ENCODE measurements at regions not wholly inside any gene's neighbourhood (a gene's known extent, or its start where the extent isn't known, plus 50 kb on each side); places are given as distances from the start of the nearest gene placed in this dataset.
A peak's percentile ranks its signal among the peaks of the same experiment; 100 is the strongest.
"Not testable (repeated sequence)": the region's sequence is repeated elsewhere in the genome, so short reads cannot be mapped to it uniquely, and the experiment has no call there.

DNA sequence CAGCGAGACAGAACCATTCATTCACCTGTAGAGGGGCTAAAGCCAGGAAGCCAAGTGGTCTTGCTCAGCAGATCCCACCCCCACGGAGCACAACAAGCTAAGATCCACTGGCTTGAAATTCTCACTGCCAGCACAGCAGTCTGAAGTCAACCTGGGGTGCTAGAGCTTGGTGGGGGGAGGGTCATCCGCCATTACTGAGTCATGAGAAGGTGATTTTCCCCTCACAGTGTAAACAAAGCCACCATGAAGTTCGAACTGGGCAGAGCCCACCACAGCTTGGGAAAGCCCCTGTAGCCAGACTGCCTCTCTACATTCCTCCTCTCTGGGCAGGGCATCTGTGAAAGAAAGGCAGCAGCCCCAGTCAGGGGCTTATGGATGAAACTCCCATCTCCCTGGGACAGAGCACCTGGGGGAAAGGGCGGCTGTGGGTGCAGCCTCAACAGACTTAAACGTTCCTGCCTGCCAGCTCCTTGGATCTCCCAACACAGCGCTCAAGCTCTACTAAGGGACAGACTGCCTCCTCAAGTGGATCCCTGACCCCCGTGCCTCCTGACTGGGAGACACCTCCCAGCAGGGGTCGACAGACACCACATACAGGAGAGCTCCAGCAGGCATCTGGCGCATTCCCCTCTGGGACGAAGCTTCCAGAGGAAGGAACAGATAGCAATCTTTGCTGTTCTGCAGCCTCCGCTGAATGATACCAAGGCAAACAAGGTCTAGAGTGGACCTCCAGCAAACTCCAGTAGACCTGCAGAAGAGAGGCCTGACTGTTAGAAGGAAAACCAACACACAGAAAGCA is 179.0 kb upstream of the KLF7 start:
- not testable (repeated sequence) for H3K4me3 Mint-ChIP-seq; H3K27ac Mint-ChIP-seq; H3K27me3 Mint-ChIP-seq; DNase-seq (ENCODE audit: low spot score in 2 of 2); H3K4me1 Mint-ChIP-seq; ATAC-seq (ENCODE audit: low read depth); H3K9me3 Mint-ChIP-seq
- H3K36me3 Mint-ChIP-seq: peaks cover 15% of the 10 kb centered on the region

- H3K9me3 Mint-ChIP-seq: peaks cover 8% of the 10 kb centered on the region
- H3K27ac Mint-ChIP-seq: no peak overlapping the region
These were observed 178.6 kb upstream of the CREB1 start for GRCh38 chr2:207351171-207351570.

DNA sequence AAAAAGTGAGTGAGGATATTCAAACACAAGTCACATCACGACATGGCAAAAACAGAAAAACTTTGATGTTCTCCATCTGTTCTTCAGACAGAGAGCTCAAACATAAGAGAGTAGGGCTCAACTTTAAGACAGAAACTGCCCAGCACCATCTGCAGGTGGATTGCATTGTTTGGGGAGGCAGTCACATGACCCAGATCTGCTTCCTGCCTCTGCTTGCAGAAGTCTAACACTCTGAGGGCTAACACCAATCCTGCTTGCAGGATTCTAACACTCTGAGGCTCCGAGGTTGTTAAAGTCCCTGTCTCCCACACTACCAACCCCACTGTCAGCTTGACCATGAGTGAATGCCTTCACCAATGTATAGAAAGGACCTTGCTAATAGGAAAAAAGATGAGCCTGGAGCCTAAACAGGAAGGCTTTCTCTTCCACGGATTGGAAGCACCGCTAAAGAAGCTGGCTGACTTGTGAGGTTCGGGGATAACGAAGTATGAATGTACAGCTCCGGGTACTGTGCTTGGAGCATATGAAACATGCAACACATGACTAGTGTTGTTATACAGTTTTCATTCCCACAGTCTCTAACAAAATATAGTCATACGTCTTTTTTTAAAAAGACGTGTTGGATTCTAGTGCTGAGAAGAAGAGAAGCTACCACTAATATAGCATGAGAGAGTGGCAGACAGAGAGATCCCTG is 176.6 kb upstream of the CREB1 start:
- Mint-ChIP-seq H3K4me1 (peaks cover 6% of the 10 kb centered on the region), H3K36me3 (peaks cover 2% of the 10 kb centered on the region), H3K27me3 (no peaks in the 10 kb centered on the region), H3K27ac (no peak overlapping the region), H3K9me3 (no peaks in the 10 kb centered on the region), H3K4me3 (no peak overlapping the region)
- ATAC-seq (ENCODE audit: low read depth) (peak; percentile 92), DNase-seq (ENCODE audit: low spot score in 2 of 2) (no peak)

More at GRCh38 chr2:207351171-207351570, 178.6 kb upstream of the CREB1 start:
- Mint-ChIP-seq H3K36me3 (peaks cover 8% of the 10 kb centered on the region), H3K4me1 (peaks cover 6% of the 10 kb centered on the region), H3K4me3 (no peak overlapping the region), H3K27me3 (no peaks in the 10 kb centered on the region)
- no peak for ATAC-seq (ENCODE audit: low read depth)
- no peak for DNase-seq (ENCODE audit: low spot score in 2 of 2)

- DNase-seq (ENCODE audit: low spot score in 2 of 2) (no peak), ATAC-seq (ENCODE audit: low read depth) (no peak)
- H3K27ac Mint-ChIP-seq: no peak overlapping the region
- peaks cover 6% of the 10 kb centered on the region for H3K4me1 Mint-ChIP-seq
- H3K4me3 Mint-ChIP-seq: no peak overlapping the region
- no peaks in the 10 kb centered on the region for H3K27me3 Mint-ChIP-seq
- H3K36me3 Mint-ChIP-seq: peaks cover 2% of the 10 kb centered on the region
- no peaks in the 10 kb centered on the region for H3K9me3 Mint-ChIP-seq
These were observed 175.9 kb upstream of the CREB1 start for GRCh38 chr2:207353836-207354235.

GRCh38 chr2:207354462-207354861 is 175.3 kb upstream of the CREB1 start:
- Mint-ChIP-seq H3K36me3 (peaks cover 2% of the 10 kb centered on the region), H3K9me3 (no peaks in the 10 kb centered on the region), H3K27me3 (no peaks in the 10 kb centered on the region), H3K27ac (no peak overlapping the region), H3K4me1 (peaks cover 6% of the 10 kb centered on the region), H3K4me3 (no peak overlapping the region)
- DNase-seq (ENCODE audit: low spot score in 2 of 2): no peak
- no peak for ATAC-seq (ENCODE audit: low read depth)

GRCh38 chr2:207356567-207356966 is 173.2 kb upstream of the CREB1 start:
- H3K4me1 Mint-ChIP-seq: peaks cover 6% of the 10 kb centered on the region
- H3K27me3 Mint-ChIP-seq: no peaks in the 10 kb centered on the region
- no peak overlapping the region for H3K27ac Mint-ChIP-seq
- no peaks in the 10 kb centered on the region for H3K9me3 Mint-ChIP-seq
- H3K36me3 Mint-ChIP-seq: no peaks in the 10 kb centered on the region
- ATAC-seq (ENCODE audit: low read depth) (no peak), DNase-seq (ENCODE audit: low spot score in 2 of 2) (no peak)
- H3K4me3 Mint-ChIP-seq: no peak overlapping the region

- no peak for ATAC-seq (ENCODE audit: low read depth)
- H3K4me3 Mint-ChIP-seq: no peak overlapping the region
- H3K27me3 Mint-ChIP-seq: no peaks in the 10 kb centered on the region
- H3K4me1 Mint-ChIP-seq: peaks cover 6% of the 10 kb centered on the region
- DNase-seq (ENCODE audit: low spot score in 2 of 2): no peak
- no peaks in the 10 kb centered on the region for H3K36me3 Mint-ChIP-seq
- no peaks in the 10 kb centered on the region for H3K9me3 Mint-ChIP-seq
- H3K27ac Mint-ChIP-seq: no peak overlapping the region
These were observed 172.5 kb upstream of the CREB1 start for GRCh38 chr2:207357216-207357615.

GRCh38 chr2:207362716-207363115 is 167.0 kb upstream of the CREB1 start:
- Mint-ChIP-seq H3K4me1 (no peaks in the 10 kb centered on the region), H3K4me3 (no peak overlapping the region), H3K9me3 (no peaks in the 10 kb centered on the region), H3K36me3 (peaks cover 1% of the 10 kb centered on the region), H3K27me3 (no peaks in the 10 kb centered on the region), H3K27ac (no peak overlapping the region)
- ATAC-seq (ENCODE audit: low read depth): no peak
- DNase-seq (ENCODE audit: low spot score in 2 of 2): no peak

GRCh38 chr2:207363761-207364290 is 165.9 kb upstream of the CREB1 start:
- H3K36me3 Mint-ChIP-seq: peaks cover 1% of the 10 kb centered on the region
- DNase-seq (ENCODE audit: low spot score in 2 of 2) (no peak), ATAC-seq (ENCODE audit: low read depth) (no peak)
- H3K27me3 Mint-ChIP-seq: no peaks in the 10 kb centered on the region
- H3K27ac Mint-ChIP-seq: no peak overlapping the region
- H3K4me3 Mint-ChIP-seq: no peak overlapping the region
- H3K9me3 Mint-ChIP-seq: no peaks in the 10 kb centered on the region
- H3K4me1 Mint-ChIP-seq: no peaks in the 10 kb centered on the region

DNA sequence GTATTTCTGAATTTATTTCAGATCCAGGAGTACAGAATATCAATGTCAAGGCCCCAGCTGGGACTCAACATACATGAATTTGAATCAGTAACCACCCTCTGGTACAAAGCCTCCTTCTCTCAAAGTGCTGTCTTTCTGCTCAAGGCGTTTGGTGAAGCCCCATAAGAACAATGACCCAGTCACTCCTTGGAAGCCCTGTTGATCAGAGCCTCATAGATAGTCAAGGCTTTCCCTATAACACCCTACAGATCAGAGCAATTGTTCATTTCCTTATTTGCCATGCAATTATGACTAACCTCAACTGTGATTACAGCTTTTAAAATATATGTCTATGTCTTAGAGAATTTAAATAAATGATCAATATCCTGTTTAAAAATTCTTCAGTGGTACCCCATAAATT is 159.1 kb upstream of the CREB1 start:
- DNase-seq (ENCODE audit: low spot score in 2 of 2): no peak
- Mint-ChIP-seq H3K4me1 (no peaks in the 10 kb centered on the region), H3K27ac (no peak overlapping the region), H3K4me3 (no peak overlapping the region), H3K36me3 (peaks cover 6% of the 10 kb centered on the region), H3K9me3 (peaks cover 7% of the 10 kb centered on the region), H3K27me3 (no peaks in the 10 kb centered on the region)
- ATAC-seq (ENCODE audit: low read depth): no peak

DNA sequence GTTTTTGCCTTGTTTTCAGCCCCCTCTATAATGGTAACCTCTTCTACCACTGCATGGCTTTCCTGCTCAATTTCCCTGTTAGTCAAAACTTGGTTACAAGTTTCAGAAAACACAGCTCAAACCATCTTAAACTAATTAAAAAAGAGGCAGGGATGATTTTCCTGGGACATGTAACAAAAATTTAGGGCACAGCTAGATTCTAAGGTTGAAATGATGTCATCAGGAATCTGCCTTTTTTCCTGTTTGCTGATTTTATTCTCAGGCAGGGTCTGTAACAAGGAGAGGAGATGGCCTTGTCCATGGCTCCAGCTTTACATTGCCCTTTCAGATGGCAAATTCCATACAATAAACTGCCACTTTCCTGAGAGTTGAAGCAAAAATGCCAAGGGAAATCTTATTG is 157.9 kb upstream of the CREB1 start:
- H3K36me3 Mint-ChIP-seq: peaks cover 6% of the 10 kb centered on the region

DNA sequence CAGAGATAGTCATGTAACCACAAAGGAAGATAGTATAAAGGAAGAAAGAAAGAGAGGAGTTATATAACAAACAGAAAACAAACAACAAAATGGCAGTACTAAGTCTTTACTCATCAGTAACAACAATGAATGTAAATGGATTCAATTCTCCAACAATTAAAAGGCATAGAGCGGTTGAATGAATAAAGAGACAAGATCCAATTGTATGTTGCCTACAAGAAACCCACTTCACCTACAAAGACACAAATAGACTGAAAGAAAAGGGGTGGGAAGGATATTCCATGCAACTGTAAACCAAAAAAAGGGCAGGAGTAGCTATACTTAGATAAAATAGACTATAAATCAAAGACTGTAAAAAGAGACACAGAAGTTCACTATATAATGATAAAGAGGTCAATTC is 157.3 kb upstream of the CREB1 start:
- DNase-seq (ENCODE audit: low spot score in 2 of 2) (no peak), ATAC-seq (ENCODE audit: low read depth) (no peak)
- H3K27ac Mint-ChIP-seq: no peak overlapping the region
- H3K4me1 Mint-ChIP-seq: no peaks in the 10 kb centered on the region
- H3K27me3 Mint-ChIP-seq: no peaks in the 10 kb centered on the region
- peaks cover 6% of the 10 kb centered on the region for H3K36me3 Mint-ChIP-seq
- peaks cover 7% of the 10 kb centered on the region for H3K9me3 Mint-ChIP-seq
- H3K4me3 Mint-ChIP-seq: no peak overlapping the region

More for the DNA sequence above, 157.9 kb upstream of the CREB1 start:
- Mint-ChIP-seq H3K4me1 (no peaks in the 10 kb centered on the region), H3K27ac (no peak overlapping the region), H3K4me3 (no peak overlapping the region), H3K9me3 (peaks cover 7% of the 10 kb centered on the region), H3K27me3 (no peaks in the 10 kb centered on the region)
- DNase-seq (ENCODE audit: low spot score in 2 of 2) (no peak), ATAC-seq (ENCODE audit: low read depth) (no peak)

DNA sequence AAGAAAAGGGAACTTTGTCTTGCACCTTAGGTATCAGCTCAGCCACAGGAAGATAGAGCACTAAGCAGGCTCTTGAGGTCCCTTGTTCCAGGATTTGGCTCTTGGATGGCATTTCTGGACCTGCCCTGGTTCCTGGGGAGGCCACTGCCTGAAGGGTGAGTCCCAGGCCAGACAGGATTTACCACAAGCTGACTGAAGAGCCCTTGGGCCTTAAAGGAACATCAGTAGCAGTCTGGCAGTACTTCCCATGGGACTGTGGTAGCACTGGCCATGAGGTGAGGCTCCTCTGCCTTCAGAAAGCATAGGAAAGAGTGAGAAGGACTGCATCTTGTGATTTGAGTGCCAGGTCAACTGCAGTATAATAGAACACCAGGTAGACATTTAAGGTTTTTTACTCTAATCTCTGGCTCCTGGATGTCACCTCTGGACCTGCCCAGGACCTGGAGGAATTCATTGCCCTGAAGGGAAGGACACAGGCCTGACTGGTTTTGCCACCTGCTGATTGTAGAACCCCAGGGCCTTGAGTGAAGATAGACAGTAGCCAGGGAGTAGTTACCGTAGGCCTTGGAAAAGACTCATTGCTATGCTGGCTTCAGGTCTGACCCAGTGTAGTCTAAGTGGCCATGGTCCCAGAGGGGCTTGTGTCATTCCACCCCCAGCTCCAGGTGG is 154.4 kb upstream of the CREB1 start:
- no peak for DNase-seq (ENCODE audit: low spot score in 2 of 2)
- ATAC-seq (ENCODE audit: low read depth): no peak
- Mint-ChIP-seq H3K9me3 (peaks cover 19% of the 10 kb centered on the region), H3K27me3 (no peaks in the 10 kb centered on the region), H3K27ac (no peak overlapping the region), H3K36me3 (peaks cover 22% of the 10 kb centered on the region), H3K4me3 (no peak overlapping the region), H3K4me1 (no peaks in the 10 kb centered on the region)

- H3K4me3 Mint-ChIP-seq; ATAC-seq (ENCODE audit: low read depth); DNase-seq (ENCODE audit: low spot score in 2 of 2); H3K27me3 Mint-ChIP-seq; H3K4me1 Mint-ChIP-seq; H3K27ac Mint-ChIP-seq: not testable (repeated sequence)
- Mint-ChIP-seq H3K36me3 (peaks cover 25% of the 10 kb centered on the region), H3K9me3 (peaks cover 17% of the 10 kb centered on the region)
These were observed 151.1 kb upstream of the CREB1 start for GRCh38 chr2:207378620-207379019.
